GM19372 (cell line): ENCODE measurements at regions not wholly inside any gene's neighbourhood (a gene's known extent, or its start where the extent isn't known, plus 50 kb on each side); places are given as distances from the start of the nearest gene placed in this dataset.

Source experiments
- ATAC-seq: cut with Tn5 transposase; IDR thresholded peaks from one replicate; pipeline ENCODE4 v1.9.1; 2021; ENCODE audit warnings: mild to moderate bottlenecking, low read depth, moderate library complexity; ENCODE audit not compliant: unreplicated experiment

GRCh38 chr13:73696271-73696670 lies 437.9 kb downstream of the KLF12 start:
- no peak for ATAC-seq

- no peak for ATAC-seq
Measured at GRCh38 chr13:73695325-73695724, 438.9 kb downstream of the KLF12 start.

- ATAC-seq, result no peak
Measured at GRCh38 chr13:73693215-73693614, 441.0 kb downstream of the KLF12 start.

GRCh38 chr13:73691891-73692290 lies 442.3 kb downstream of the KLF12 start:
- no peak for ATAC-seq

GRCh38 chr13:73687929-73688328 lies 446.3 kb downstream of the KLF12 start:
- no peak for ATAC-seq

GRCh38 chr13:73687087-73687486 lies 447.1 kb downstream of the KLF12 start:
- no peak for ATAC-seq

- ATAC-seq, result no peak
Measured at GRCh38 chr13:73684750-73685149, 449.5 kb downstream of the KLF12 start.

GRCh38 chr13:73684286-73684685 lies 449.9 kb downstream of the KLF12 start:
- ATAC-seq, result no peak

- no peak for ATAC-seq
Measured at GRCh38 chr13:73683746-73684145, 450.5 kb downstream of the KLF12 start.

- no peak for ATAC-seq
Measured at GRCh38 chr13:73681779-73682178, 452.4 kb downstream of the KLF12 start.

- no peak for ATAC-seq
Measured at GRCh38 chr13:73681015-73681414, 453.2 kb downstream of the KLF12 start.

- no peak for ATAC-seq
Measured at GRCh38 chr13:73677048-73677601, 457.1 kb downstream of the KLF12 start.

GRCh38 chr13:73676550-73677047 lies 457.6 kb downstream of the KLF12 start:
- no peak for ATAC-seq

GRCh38 chr13:73675821-73676220 lies 458.4 kb downstream of the KLF12 start:
- ATAC-seq, result no peak

GRCh38 chr13:73674570-73674969 lies 459.6 kb downstream of the KLF12 start:
- no peak for ATAC-seq

- ATAC-seq, result no peak
Measured at GRCh38 chr13:73673931-73674330, 460.3 kb downstream of the KLF12 start.

GRCh38 chr13:73672492-73672891 lies 461.7 kb downstream of the KLF12 start:
- ATAC-seq, result no peak

- no peak for ATAC-seq
Measured at GRCh38 chr13:73671732-73672131, 462.5 kb downstream of the KLF12 start.

- no peak for ATAC-seq
Measured at GRCh38 chr13:73671011-73671410, 463.2 kb downstream of the KLF12 start.

GRCh38 chr13:73667756-73668155 lies 466.4 kb downstream of the KLF12 start:
- no peak for ATAC-seq

GRCh38 chr13:73665261-73665660 lies 468.9 kb downstream of the KLF12 start:
- ATAC-seq, result no peak

GRCh38 chr13:73664851-73665250 lies 469.4 kb downstream of the KLF12 start:
- no peak for ATAC-seq

- no peak for ATAC-seq
Measured at GRCh38 chr13:73662833-73663232, 471.4 kb downstream of the KLF12 start.
